ENCODE measurements at regions not wholly inside any gene's neighbourhood (a gene's known extent, or its start where the extent isn't known, plus 50 kb on each side); places are given as distances from the start of the nearest gene placed in this dataset.
"Not testable (repeated sequence)": the region's sequence is repeated elsewhere in the genome, so short reads cannot be mapped to it uniquely, and the experiment has no call there.

- no peak for DNase-seq
Observed at GRCh38 chr11:35046681-35047080, 92.3 kb upstream of the CD44 start.

- no peak for DNase-seq
Observed at GRCh38 chr11:35047179-35047578, 91.8 kb upstream of the CD44 start.

- no peak for DNase-seq
Observed at GRCh38 chr11:35047769-35048168, 91.2 kb upstream of the CD44 start.

- not testable (repeated sequence) for DNase-seq
Observed at GRCh38 chr11:35048346-35048745, 90.6 kb upstream of the CD44 start.

- DNase-seq = no peak
Observed at GRCh38 chr11:35049859-35050531, 89.0 kb upstream of the CD44 start.

DNA sequence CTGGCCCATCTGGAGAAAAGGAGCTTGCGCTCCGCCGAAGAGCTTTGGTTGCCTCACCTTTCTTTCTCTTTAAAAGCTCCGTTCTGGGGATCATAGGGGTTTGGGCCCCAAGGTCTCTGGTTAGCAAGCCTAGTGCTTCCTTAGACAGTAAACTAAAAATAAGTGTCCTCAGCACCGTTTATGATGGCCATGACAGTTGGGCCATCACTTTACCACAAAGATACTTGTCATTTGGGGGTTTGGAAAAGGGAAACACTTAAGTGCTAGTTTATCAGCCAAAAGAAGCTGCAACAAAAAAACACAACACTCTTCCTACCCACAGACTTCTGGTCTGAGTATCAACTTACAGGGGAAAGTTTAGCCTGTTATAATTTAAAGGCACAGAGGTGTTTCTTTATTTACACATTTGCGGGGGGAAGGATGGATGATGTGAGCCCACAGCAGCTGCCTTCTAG, 88.4 kb upstream of the CD44 start:
- peak in 1 of 3 experiments; percentile 16 for DNase-seq

GRCh38 chr11:35056391-35057093, 82.4 kb upstream of the CD44 start:
- no peak for DNase-seq

DNA sequence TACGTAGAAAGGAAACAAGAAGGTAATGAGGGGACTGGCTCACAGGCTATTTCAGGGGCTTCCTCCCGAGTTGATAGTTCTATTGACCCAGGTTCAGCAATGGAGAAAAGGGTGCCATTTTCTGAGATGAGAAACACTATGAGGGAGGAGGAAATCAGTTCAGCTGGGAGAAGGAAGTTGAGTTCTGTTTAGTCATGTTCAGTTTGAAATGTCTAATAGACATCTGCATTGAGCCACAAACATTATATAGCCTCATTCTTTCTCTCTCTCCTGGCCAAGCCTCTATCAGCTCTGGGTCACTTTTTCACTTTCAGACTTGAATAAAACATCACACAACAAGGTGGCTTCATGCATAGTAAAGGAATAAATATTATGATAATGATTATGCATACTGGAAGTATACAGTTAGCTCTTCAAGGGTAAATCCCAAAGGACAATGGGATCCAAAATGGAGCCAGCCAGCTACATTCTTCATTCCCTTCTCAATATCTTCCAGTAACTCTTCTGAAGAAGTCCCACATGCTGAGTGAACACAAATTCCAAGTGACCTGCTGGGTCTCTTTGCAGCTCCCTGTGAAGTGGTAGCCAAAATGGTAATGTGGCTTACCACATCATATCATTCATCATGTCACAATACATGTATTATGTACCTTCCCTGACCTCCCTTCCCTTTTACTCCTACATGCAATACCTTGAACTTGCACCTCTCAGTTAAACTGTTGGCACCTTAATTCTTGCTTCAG, 80.9 kb upstream of the CD44 start:
- no peak for DNase-seq

DNA sequence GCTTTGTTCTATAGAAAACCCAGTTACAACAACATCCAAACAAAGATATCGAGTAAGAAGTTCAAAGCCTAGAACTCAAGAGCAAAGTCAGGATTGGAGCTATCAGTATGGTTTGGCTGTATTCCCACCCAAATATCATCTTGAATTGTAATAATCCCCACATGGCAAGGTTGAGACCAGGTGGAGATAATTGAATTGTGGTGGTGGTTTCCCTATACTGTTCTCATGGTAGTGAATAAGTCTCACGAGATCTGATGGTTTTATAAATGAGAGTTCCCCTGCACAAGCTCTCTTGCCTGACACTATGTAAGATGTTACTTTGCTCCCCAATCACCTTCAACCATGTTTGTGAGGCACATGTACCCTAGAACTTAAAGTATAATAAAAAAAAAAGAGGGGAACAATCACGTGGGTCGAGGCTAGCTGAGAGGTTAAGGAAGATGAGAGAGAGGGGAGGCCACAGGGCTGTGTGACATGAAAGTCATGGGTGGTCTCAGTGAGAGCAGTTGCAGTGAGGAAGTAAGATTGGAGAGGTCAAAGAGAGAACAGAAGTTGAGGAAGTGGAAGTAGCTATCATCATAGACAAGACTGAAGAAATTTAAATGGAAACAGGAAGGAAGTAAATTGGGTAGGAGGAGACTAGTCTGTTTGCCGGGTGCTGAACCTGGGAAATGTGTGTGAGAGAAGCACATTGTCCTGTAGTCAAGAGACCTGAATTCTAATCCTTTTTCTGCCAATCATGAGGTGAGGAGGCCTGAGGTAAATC, 80.1 kb upstream of the CD44 start:
- no peak for DNase-seq

DNA sequence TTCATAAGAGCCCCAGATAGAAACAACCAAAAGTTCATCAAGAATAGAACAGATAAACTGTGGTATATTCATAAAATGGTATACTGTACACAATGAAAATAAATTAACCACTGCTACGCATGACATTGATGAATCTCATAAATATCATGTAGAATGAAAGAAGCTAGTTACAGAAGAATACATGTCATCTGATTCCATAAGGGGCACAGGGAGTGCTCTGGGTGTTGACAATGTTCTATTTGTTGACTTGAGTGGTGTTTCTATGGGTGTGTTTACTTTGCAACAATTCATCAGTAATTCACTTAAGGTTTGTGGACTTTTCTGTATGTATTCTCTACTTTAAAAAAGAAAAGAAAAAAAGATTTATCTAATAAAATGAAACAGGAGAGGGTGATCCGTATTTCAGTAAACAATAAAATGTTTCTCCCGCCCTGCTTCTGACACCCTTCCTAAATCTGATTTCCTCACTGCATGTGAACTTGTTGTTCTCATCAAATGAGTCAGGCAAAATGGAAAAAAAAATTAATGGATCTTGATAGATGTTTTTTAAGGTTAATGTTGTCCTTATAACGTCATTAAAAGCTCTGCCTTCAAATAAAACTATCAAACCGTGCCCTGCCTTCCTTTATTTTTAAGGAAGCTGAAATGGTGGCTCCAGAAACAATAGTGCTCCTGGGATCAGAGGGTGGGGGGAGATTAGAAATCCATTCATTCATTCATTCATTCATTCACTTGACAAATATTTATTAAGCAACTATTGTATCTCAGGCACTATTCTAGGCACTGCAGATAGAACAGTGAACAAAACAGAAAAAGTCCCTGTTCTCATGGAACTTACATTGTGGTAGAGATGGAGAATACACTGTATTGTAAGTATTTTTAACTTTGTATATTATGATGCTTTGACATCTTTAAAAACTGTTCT, 77.2 kb upstream of the CD44 start:
- peak in 2 of 3 experiments; percentile 20 to 81 for DNase-seq

GRCh38 chr11:35063488-35063931, 75.5 kb upstream of the CD44 start:
- DNase-seq = no peak

- peak in 1 of 3 experiments; percentile 20 for DNase-seq
Observed at GRCh38 chr11:35064114-35064800, 74.7 kb upstream of the CD44 start.

DNA sequence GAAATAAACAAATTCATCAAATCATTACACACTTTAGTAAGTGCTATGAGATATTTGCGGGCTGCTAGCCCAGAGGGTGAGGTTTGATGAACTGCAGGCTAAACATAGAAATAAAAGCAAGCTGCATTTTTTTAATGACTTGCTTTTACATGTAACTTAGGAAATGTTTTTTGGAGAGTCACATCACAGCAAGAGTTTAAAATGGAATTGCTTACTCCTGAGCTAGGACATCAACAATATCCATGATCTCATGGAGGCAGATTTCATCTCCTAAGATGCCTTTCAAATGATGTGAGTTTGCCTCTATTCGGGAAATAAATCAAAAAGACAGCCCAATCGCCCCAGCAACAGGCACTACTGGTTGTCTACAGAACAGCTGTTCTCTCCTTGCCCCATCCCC, 73.4 kb upstream of the CD44 start:
- DNase-seq = no peak

DNA sequence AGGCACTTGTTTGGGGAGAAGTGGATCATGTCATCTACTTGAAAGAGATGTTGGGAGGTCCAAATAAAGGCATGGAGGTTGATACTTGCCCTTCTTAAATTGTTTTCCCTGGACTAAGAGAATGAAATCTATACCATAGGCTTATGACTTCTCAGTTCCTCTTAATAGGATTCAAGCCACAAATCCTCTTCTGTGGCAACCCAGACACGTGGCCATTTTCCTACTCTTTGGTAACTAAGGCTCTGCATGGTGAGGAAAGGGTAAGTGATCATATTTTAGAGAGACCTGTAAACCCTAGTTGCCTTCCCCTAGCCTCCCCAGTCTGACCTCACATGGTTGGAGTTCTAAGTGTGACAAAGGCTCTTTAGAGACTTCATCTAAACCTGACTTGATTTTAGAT, 72.9 kb upstream of the CD44 start:
- no peak for DNase-seq

DNA sequence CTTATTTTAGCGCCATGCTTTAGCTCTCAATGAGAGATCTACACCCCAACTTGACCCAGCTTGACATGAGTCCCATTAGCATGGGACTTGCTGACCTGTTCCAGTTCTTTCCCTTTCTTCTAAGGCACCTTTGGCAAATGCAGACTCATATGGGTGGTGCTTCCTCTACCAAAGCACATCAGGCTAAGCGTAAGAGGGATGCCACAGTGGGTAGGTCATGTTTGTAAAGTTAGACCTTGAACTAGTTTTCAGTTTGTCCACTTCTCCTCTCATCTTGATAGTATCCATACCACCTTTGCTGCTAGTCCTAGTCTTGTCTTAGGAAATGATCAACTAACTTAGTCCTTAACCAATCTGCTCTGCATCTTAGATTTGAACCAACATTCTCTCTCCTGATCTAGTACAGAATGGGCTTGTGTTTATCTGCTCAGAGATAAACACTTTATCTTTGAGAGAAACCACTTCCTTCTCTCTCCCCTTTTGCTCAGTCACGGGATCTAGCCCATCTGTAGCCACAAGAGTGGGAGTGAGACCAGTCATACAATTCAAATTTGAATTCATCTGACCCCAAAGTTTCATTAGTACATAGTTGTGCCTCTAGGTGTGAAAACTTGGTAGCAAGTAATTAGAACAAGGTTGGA, 72.1 kb upstream of the CD44 start:
- DNase-seq = no peak

- no peak for DNase-seq
Observed at GRCh38 chr11:35071722-35072121, 67.2 kb upstream of the CD44 start.

DNA sequence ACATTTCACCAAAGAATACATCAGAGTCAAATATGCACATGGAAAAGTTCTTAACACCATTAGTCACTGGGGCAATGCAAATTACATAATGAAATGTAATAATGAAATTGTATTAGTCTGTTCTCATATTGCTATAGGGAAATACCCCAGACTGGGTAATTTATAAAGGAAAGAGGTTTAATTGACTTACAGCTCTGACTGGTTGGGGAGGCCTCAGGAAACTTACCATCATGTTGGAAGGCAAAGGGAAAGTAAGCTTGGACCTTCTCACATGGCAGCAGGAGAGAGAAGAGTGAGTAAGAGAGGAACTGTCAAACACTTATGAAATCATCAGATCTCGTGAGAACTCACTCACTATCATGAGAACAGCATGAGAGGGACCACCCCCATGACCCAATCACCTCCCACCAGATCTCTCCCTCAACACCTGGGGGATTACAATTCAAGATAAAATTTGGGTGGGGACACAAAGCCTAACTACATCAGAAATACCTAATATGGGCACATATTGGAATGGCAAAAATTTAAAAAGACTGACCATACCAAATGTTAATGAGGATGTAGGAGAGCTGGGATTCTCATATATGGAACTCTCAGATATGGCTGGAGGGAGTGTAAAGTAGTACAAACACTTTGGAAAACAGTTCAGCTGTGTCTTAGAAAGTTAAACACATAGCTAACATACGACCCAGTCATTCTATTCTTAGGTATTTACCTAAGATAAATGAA, 65.1 kb upstream of the CD44 start:
- no peak for DNase-seq

- DNase-seq = no peak
Observed at GRCh38 chr11:35076201-35077100, 62.5 kb upstream of the CD44 start.

All from NCI-H1417 (cell line).